PC-9 (cell line): ENCODE measurements at regions not wholly inside any gene's neighbourhood (a gene's known extent, or its start where the extent isn't known, plus 50 kb on each side); places are given as distances from the start of the nearest gene placed in this dataset.

Experiments used
- BruUV-seq: library from RNA; stranded (reverse); fragments of 400-500 nt; replicated peaks from 2 replicates; lab custom pipeline; 2021; lab: Mats Ljungman, UMichigan
- CTCF ChIA-PET: fragments of 300-600 bp; sonication (Branson Sonifier 250); formaldehyde crosslinking; loops from one replicate; lab custom pipeline; 2022; ENCODE audit warnings: antibody characterized with exemption; lab: Charles Lee
- POLR2A ChIA-PET: fragments of 300-600 bp; sonication (Branson Sonifier 250); formaldehyde crosslinking; loops from one replicate; lab custom pipeline; 2022; ENCODE audit warnings: antibody characterized with exemption; ENCODE audit not compliant: unreplicated experiment; lab: Charles Lee
- DNase-seq, 2 experiments: peaks; one replicate each; pipeline versions ENCODE4 v3.0.0 to v3.0.0-alpha.2; 2015 to 2022; ENCODE audit warnings: mixed read lengths in 1 of 2
- H2AFZ ChIP-seq: fragments of 200-600 bp; sonication (generic); 2 replicates; pipeline ENCODE4 v1.8.1; 2017; ENCODE audit warnings: antibody characterized with exemption
- H3F3A ChIP-seq: fragments of 200-600 bp; sonication (generic); 2 replicates; pipeline ENCODE4 v1.8.1; 2017; ENCODE audit warnings: antibody characterized with exemption, mild to moderate bottlenecking, low read depth; ENCODE audit not compliant: insufficient read depth
- H3K27ac ChIP-seq: fragments of 200-600 bp; sonication (generic); 2 replicates; pipeline ENCODE4 v1.6.1; 2016; ENCODE audit warnings: mixed run types
- H3K27me3 ChIP-seq: fragments of 200-600 bp; sonication (generic); 2 replicates; pipeline ENCODE4 v1.6.1; 2016; ENCODE audit warnings: low read depth, mixed run types; ENCODE audit not compliant: insufficient read depth
- H3K36me3 ChIP-seq: fragments of 200-600 bp; sonication (generic); 2 replicates; pipeline ENCODE4 v1.6.1; 2016; ENCODE audit warnings: low read depth, mixed run types
- H3K4me1 ChIP-seq: fragments of 200-600 bp; sonication (generic); replicated peaks from 2 replicates; pipeline ENCODE4 v1.6.1; 2016; ENCODE audit warnings: mixed run types; ENCODE audit not compliant: insufficient read depth
- H3K4me2 ChIP-seq: fragments of 200-600 bp; sonication (generic); 2 replicates; pipeline ENCODE4 v1.6.1; 2017; ENCODE audit warnings: mixed run types
- H3K4me3 ChIP-seq: fragments of 200-600 bp; sonication (generic); 2 replicates; pipeline ENCODE4 v1.6.1; 2016; ENCODE audit warnings: mixed run types
- H3K79me2 ChIP-seq: fragments of 200-600 bp; sonication (generic); 2 replicates; pipeline ENCODE4 v1.6.1; 2017; ENCODE audit warnings: low read depth, mixed run types
- H3K9me2 ChIP-seq: fragments of 200-600 bp; sonication (generic); 2 replicates; pipeline ENCODE4 v1.8.1; 2017; ENCODE audit warnings: mild to moderate bottlenecking; ENCODE audit not compliant: insufficient read depth
- H3K9me3 ChIP-seq: fragments of 200-600 bp; sonication (generic); 2 replicates; pipeline ENCODE4 v1.8.1; 2016; ENCODE audit warnings: low read depth; ENCODE audit not compliant: insufficient read depth
- H4K20me1 ChIP-seq: fragments of 200-600 bp; sonication (generic); 2 replicates; pipeline ENCODE4 v1.8.1; 2017; ENCODE audit not compliant: insufficient read depth
- EZH2 ChIP-seq: fragments of 200-600 bp; sonication (generic); IDR thresholded peaks from 2 replicates; pipeline ENCODE4 v1.8.0; 2017; ENCODE audit warnings: antibody characterized with exemption, low read depth
- intact Hi-C: fragments of 100-400 bp; cut with micrococcal nuclease; formaldehyde crosslinking; loops from one replicate; pipeline ENCODE4 v1.10.0; 2022; ENCODE audit not compliant: unreplicated experiment
- TF ChIP-seq, protein P1 (sequence below): fragments of 200-600 bp; sonication (generic); conservative IDR thresholded peaks from 2 replicates; pipeline ENCODE4 v1.6.1; 2017; ENCODE audit warnings: mixed run types, antibody characterized with exemption, mild to moderate bottlenecking, moderate library complexity

DNA sequence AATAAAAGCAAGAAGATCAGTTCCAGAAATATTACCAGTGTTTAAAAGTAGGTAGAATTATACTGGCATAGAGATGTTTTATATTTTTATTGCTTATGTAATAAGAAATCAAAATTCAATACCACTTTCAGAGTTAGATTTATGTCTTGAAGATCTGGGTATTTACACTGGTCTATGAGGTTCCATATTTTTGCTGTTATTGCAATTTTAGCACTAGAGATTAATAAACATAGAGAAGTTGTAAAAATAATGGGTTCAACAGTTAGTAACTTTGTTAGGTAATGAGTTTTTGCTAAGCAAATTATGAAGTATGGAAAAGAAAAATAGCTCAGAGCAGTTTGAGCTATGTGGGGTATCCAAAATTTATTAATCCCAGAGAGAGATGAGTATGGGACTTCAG, 188.1 kb downstream of the SYT10 start:
- DNase-seq = no peak
- H3K4me2 ChIP-seq = no peak overlapping the region
- no peaks in the 10 kb centered on the region for H3K27me3 ChIP-seq
- no peaks in the 10 kb centered on the region for H3K79me2 ChIP-seq
- H3K9me2 ChIP-seq = no peaks in the 10 kb centered on the region
- no peak overlapping the region for H3K4me3 ChIP-seq
- peaks cover 6% of the 10 kb centered on the region; the same call in 1 of the 2 replicates for H3K4me1 ChIP-seq
- TF ChIP-seq, protein P1, sequence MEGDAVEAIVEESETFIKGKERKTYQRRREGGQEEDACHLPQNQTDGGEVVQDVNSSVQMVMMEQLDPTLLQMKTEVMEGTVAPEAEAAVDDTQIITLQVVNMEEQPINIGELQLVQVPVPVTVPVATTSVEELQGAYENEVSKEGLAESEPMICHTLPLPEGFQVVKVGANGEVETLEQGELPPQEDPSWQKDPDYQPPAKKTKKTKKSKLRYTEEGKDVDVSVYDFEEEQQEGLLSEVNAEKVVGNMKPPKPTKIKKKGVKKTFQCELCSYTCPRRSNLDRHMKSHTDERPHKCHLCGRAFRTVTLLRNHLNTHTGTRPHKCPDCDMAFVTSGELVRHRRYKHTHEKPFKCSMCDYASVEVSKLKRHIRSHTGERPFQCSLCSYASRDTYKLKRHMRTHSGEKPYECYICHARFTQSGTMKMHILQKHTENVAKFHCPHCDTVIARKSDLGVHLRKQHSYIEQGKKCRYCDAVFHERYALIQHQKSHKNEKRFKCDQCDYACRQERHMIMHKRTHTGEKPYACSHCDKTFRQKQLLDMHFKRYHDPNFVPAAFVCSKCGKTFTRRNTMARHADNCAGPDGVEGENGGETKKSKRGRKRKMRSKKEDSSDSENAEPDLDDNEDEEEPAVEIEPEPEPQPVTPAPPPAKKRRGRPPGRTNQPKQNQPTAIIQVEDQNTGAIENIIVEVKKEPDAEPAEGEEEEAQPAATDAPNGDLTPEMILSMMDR = no peak
- TF ChIP-seq EZH2 = no peak
- no peaks in the 10 kb centered on the region for H3K9me3 ChIP-seq
- no peak overlapping the region for H2AFZ ChIP-seq
- intact Hi-C loops = no loop called here
- H3F3A ChIP-seq = no peaks in the 10 kb centered on the region
- no peaks in the 10 kb centered on the region for H3K36me3 ChIP-seq
- H3K27ac ChIP-seq = no peak overlapping the region
- BruUV-seq = no TSS peak
- no peaks in the 10 kb centered on the region for H4K20me1 ChIP-seq
- CTCF ChIA-PET = interaction anchor here (0.6 to 0.7 kb wide), 3 partner anchors 309 to 1598 kb away, joined by 5 to 6 read pairs (median 5); no protein-coding TSS in a partner anchor
- POLR2A ChIA-PET = no interaction called here

DNA sequence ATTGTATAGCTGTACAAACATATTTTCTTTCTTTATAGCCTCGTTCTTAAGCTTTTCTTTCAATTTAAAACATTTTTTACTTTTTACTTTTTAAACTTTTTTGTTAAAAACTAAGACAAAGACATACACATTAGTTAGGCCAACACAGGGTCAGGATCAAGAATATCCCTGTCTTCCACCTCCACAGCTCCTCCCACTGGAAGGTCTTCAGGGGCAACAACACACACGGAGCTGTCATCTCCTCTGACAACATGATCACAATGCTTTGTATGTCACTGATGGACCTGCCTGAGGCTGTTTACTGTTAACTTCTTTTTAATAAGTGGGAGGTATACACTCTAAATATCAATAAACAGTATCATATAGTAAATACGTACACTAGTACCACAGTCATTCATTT, 191.3 kb downstream of the SYT10 start:
- CTCF ChIA-PET = no interaction called here
- intact Hi-C loops = no loop called here

DNA sequence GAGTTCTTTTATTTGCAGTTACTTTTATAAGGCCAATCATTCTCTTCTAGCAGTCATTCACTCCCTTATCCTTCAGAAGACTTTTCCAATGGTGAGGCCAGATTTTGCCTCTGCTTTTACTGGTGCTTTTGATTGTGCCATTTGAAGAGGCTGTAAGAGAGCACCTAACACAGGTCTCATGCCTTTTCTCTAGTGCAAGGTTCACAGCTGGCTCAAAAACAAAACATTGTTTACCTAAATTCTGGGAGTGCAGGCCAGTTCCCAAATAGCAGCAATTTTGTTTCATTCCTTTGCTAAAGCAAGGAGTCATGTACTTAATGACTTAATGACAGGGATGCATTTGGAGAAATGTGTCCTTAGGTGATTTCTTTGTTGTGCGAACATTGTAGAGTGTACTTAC, 192.0 kb downstream of the SYT10 start:
- Histone ChIP-seq H3F3A (no peaks in the 10 kb centered on the region), H3K79me2 (no peaks in the 10 kb centered on the region), H3K9me3 (no peaks in the 10 kb centered on the region), H4K20me1 (no peaks in the 10 kb centered on the region), H2AFZ (peak overlapping the region; percentile 41; the same call in 1 of the 2 replicates), H3K4me1 (no peaks in the 10 kb centered on the region), H3K36me3 (no peaks in the 10 kb centered on the region), H3K4me2 (no peak overlapping the region), H3K27ac (no peak overlapping the region), H3K4me3 (no peak overlapping the region), H3K9me2 (no peaks in the 10 kb centered on the region), H3K27me3 (no peaks in the 10 kb centered on the region)
- intact Hi-C loops = no loop called here
- BruUV-seq = no TSS peak
- ChIA-PET CTCF (no interaction called here), POLR2A (no interaction called here)
- DNase-seq = no peak
- no peak for TF ChIP-seq EZH2
- TF ChIP-seq, protein P1 = no peak

More for the DNA sequence above, 191.3 kb downstream of the SYT10 start:
- H3F3A ChIP-seq = no peaks in the 10 kb centered on the region
- no peaks in the 10 kb centered on the region for H3K36me3 ChIP-seq
- no peaks in the 10 kb centered on the region for H3K27me3 ChIP-seq
- POLR2A ChIA-PET = interaction anchor here (0.6 kb wide), 1 partner anchor 1965 kb away, joined by 5 read pairs; no protein-coding TSS in a partner anchor
- no peaks in the 10 kb centered on the region for H3K9me2 ChIP-seq
- H3K9me3 ChIP-seq = no peaks in the 10 kb centered on the region
- no peaks in the 10 kb centered on the region for H4K20me1 ChIP-seq
- no peak overlapping the region for H3K4me2 ChIP-seq
- BruUV-seq = no TSS peak
- H3K4me1 ChIP-seq = peaks cover 5% of the 10 kb centered on the region; the same call in 1 of the 2 replicates
- DNase-seq = no peak
- H3K27ac ChIP-seq = no peak overlapping the region
- H2AFZ ChIP-seq = no peak overlapping the region
- TF ChIP-seq, protein P1 = no peak
- no peak for TF ChIP-seq EZH2
- no peaks in the 10 kb centered on the region for H3K79me2 ChIP-seq
- H3K4me3 ChIP-seq = no peak overlapping the region
